ENCODE measurements at regions not wholly inside any gene's neighbourhood (a gene's known extent, or its start where the extent isn't known, plus 50 kb on each side); places are given as distances from the start of the nearest gene placed in this dataset.

GRCh38 chr6:86780923-86781322, 156.4 kb upstream of the HTR1E start:
- TF ChIP-seq CTCF (IDR thresholded peaks at IDR 0.05) = no peak
- TF ChIP-seq POLR2A (IDR thresholded peaks at IDR 0.05) = no peak

Data from right lobe of liver (tissue), 4 donors.